ENCODE measurements at regions not wholly inside any gene's neighbourhood (a gene's known extent, or its start where the extent isn't known, plus 50 kb on each side); places are given as distances from the start of the nearest gene placed in this dataset.

DNA sequence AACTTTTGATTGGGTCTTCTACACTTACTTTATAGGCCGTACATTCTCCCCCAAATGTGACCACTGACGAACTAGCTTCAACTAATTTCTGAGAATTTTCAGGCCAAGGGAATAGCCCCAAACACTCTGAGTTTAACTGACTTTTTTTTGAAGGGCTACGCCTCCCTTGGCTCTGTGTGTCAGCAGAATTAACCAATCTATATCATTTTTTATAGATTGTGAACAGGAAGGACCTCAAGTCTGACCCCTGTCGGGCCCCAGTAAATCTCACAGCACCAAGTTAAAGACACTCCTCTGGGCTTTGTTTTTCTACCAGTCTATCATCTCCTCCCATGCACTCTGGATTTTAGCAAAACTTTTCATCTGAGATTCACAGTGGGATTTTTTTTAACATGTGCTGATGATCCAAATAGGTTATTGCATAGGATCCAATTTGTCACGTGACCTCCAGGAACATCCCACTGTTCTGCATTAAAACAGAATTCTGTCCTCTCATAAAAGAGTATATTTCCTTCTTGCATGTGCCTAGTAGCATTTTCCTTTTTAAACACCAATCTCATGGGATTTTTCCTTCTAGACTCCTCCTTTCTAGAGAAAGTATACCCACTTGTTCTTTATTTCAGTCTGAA is 307.1 kb downstream of the OSR1 start:
- ATAC-seq (ENCODE audit: low read depth): no peak
- no TSS peak for BruUV-seq (replicated peaks)
- Histone ChIP-seq H3K9me3 (ENCODE audit: control insufficient read depth, insufficient read depth, low read length) (no peaks in the 10 kb centered on the region), H3K9ac (ENCODE audit: low read depth, low read length) (no peak overlapping the region), H2AK9ac (replicated peaks; ENCODE audit: low read depth, low read length, poor library complexity) (no peak overlapping the region), H3K56ac (ENCODE audit: extremely low read depth, insufficient read depth, low read length) (no peak overlapping the region), H3K4me1 (ENCODE audit: control insufficient read depth, insufficient read depth, low read length) (peaks cover 6% of the 10 kb centered on the region; the same call in 1 of the 2 replicates), H2AFZ (replicated peaks; ENCODE audit: low read length, poor library complexity) (no peak overlapping the region), H4K5ac (ENCODE audit: low read depth, low read length) (no peak overlapping the region), H4K20me1 (ENCODE audit: insufficient read depth, low read length) (no peaks in the 10 kb centered on the region), H3K23ac (ENCODE audit: low read depth, low read length) (no peak overlapping the region), H3K4ac (ENCODE audit: low read depth, low read length) (no peak overlapping the region), H2BK20ac (ENCODE audit: low read depth, low read length) (no peak overlapping the region; the same call in 1 of the 2 replicates), H3K79me1 (ENCODE audit: low read depth in 1 of 2, low read length in 2 of 2) (no peaks in the 10 kb centered on the region), H3K14ac (replicated peaks; ENCODE audit: low read depth, low read length) (no peak overlapping the region), H4K8ac (ENCODE audit: low read depth in 2 of 2, low read length in 2 of 2) (no peak overlapping the region), H3K4me2 (ENCODE audit: low read depth, low read length) (no peak overlapping the region), H4K91ac (ENCODE audit: insufficient read depth, low read depth, low read length) (no peak overlapping the region), H3K36me3 (ENCODE audit: control insufficient read depth, insufficient read depth, low read length) (no peaks in the 10 kb centered on the region), H3K27me3 (ENCODE audit: control insufficient read depth, insufficient read depth, low read length) (no peaks in the 10 kb centered on the region), H3K18ac (ENCODE audit: low read depth, low read length) (no peak overlapping the region), H2AK5ac (ENCODE audit: low read depth, low read length) (no peak overlapping the region), H3K9me1 (ENCODE audit: insufficient read depth, low read length) (0 out of 2 replicates have a peak, but pooled peaks cover 2% of the 10 kb centered on the region), H2BK5ac (ENCODE audit: low read depth, low read length, poor library complexity, severe bottlenecking) (no peak overlapping the region), H2BK120ac (ENCODE audit: low read depth, low read length) (no peak overlapping the region), H3K27ac (ENCODE audit: insufficient read depth, low read length) (no peak overlapping the region), H2BK15ac (ENCODE audit: low read depth, low read length) (no peak overlapping the region), H3K4me3 (ENCODE audit: insufficient read depth, low read depth, low read length) (no peak overlapping the region)
- ChIA-PET POLR2A (ENCODE audit: unreplicated experiment) (no interaction called here), CTCF (interaction anchor here (1.1 kb wide), 1 partner anchor 29 kb away, joined by 3 read pairs; no protein-coding TSS in a partner anchor)
- in situ Hi-C loops (cut with MboI; ENCODE audit: low sequenced_read_pairs): no loop called here
- dilution Hi-C loops (cut with HindIII; ENCODE audit: low sequenced_read_pairs, unreplicated experiment): no loop called here
- TF ChIP-seq CHD1 (IDR thresholded peaks at IDR 0.05; ENCODE audit: low read depth, low read length): no peak
- no peak for TF ChIP-seq MAFK (IDR thresholded peaks at IDR 0.05; ENCODE audit: low read depth, low read length)
- no peak for TF ChIP-seq RAD21 (IDR thresholded peaks at IDR 0.05; ENCODE audit: low read length)
- TF ChIP-seq NFE2L2 (IDR thresholded peaks at IDR 0.05; ENCODE audit: low read depth, low read length): no peak
- no peak for TF ChIP-seq MXI1 (IDR thresholded peaks at IDR 0.05; ENCODE audit: borderline replicate concordance, low read depth, low read length)
- TF ChIP-seq, protein P1, sequence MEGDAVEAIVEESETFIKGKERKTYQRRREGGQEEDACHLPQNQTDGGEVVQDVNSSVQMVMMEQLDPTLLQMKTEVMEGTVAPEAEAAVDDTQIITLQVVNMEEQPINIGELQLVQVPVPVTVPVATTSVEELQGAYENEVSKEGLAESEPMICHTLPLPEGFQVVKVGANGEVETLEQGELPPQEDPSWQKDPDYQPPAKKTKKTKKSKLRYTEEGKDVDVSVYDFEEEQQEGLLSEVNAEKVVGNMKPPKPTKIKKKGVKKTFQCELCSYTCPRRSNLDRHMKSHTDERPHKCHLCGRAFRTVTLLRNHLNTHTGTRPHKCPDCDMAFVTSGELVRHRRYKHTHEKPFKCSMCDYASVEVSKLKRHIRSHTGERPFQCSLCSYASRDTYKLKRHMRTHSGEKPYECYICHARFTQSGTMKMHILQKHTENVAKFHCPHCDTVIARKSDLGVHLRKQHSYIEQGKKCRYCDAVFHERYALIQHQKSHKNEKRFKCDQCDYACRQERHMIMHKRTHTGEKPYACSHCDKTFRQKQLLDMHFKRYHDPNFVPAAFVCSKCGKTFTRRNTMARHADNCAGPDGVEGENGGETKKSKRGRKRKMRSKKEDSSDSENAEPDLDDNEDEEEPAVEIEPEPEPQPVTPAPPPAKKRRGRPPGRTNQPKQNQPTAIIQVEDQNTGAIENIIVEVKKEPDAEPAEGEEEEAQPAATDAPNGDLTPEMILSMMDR (conservative IDR thresholded peaks at IDR 0.05; ENCODE audit: low read depth, low read length): no peak
- TF ChIP-seq RCOR1 (IDR thresholded peaks at IDR 0.05; ENCODE audit: insufficient replicate concordance, low read length): no peak
- TF ChIP-seq, protein P2, sequence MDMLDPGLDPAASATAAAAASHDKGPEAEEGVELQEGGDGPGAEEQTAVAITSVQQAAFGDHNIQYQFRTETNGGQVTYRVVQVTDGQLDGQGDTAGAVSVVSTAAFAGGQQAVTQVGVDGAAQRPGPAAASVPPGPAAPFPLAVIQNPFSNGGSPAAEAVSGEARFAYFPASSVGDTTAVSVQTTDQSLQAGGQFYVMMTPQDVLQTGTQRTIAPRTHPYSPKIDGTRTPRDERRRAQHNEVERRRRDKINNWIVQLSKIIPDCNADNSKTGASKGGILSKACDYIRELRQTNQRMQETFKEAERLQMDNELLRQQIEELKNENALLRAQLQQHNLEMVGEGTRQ (IDR thresholded peaks at IDR 0.05; ENCODE audit: low read depth, low read length): no peak
- intact Hi-C loops (cut with micrococcal nuclease): no loop called here
- no peak for DNase-seq
- no CpG with 5 or more reads among the region's 5 CpGs for WGBS, 2 experiments (ENCODE audit: extremely low coverage in 2 of 2, insufficient read length in 1 of 2)

Measured in IMR-90 (cell line).